COR-L47 (cell line): ENCODE measurements at regions not wholly inside any gene's neighbourhood (a gene's known extent, or its start where the extent isn't known, plus 50 kb on each side); places are given as distances from the start of the nearest gene placed in this dataset.
A peak's percentile ranks its signal among the peaks of the same experiment; 100 is the strongest.
"Not testable (repeated sequence)": the region's sequence is repeated elsewhere in the genome, so short reads cannot be mapped to it uniquely, and the experiment has no call there.

Experiments used
- DNase-seq: peaks from one replicate; lab custom pipeline; 2025; lab: John Stamatoyannopoulos, UW

GRCh38 chr3:70486414-70487017 is 174.1 kb upstream of the MDFIC2 start:
- no peak for DNase-seq

GRCh38 chr3:70476174-70476573 is 163.7 kb upstream of the MDFIC2 start:
- no peak for DNase-seq

- no peak for DNase-seq
These were observed 159.3 kb upstream of the MDFIC2 start for GRCh38 chr3:70471464-70472342.

- DNase-seq = no peak
These were observed 153.7 kb upstream of the MDFIC2 start for GRCh38 chr3:70466096-70466495.

- DNase-seq = peak; percentile 46
These were observed 152.4 kb upstream of the MDFIC2 start for GRCh38 chr3:70464876-70465275.

- no peak for DNase-seq
These were observed 152.0 kb upstream of the MDFIC2 start for GRCh38 chr3:70464465-70464864.

- not testable (repeated sequence) for DNase-seq
These were observed 137.8 kb upstream of the MDFIC2 start for GRCh38 chr3:70450220-70450619.

- DNase-seq = not testable (repeated sequence)
These were observed 123.0 kb upstream of the MDFIC2 start for GRCh38 chr3:70435422-70435821.

- DNase-seq = no peak
These were observed 120.7 kb upstream of the MDFIC2 start for GRCh38 chr3:70433091-70433490.

- DNase-seq = no peak
These were observed 119.5 kb upstream of the MDFIC2 start for GRCh38 chr3:70431911-70432310.

- DNase-seq = no peak
These were observed 113.6 kb upstream of the MDFIC2 start for GRCh38 chr3:70426071-70426470.

- DNase-seq = no peak
These were observed 109.1 kb upstream of the MDFIC2 start for GRCh38 chr3:70421506-70421905.

GRCh38 chr3:70409018-70409417 is 96.6 kb upstream of the MDFIC2 start:
- no peak for DNase-seq

- DNase-seq = no peak
These were observed 87.8 kb upstream of the MDFIC2 start for GRCh38 chr3:70400194-70400593.

GRCh38 chr3:70393881-70394612 is 81.6 kb upstream of the MDFIC2 start:
- no peak for DNase-seq

- DNase-seq = no peak
These were observed 79.8 kb upstream of the MDFIC2 start for GRCh38 chr3:70392227-70392626.

- DNase-seq = no peak
These were observed 75.5 kb upstream of the MDFIC2 start for GRCh38 chr3:70387889-70388288.

- no peak for DNase-seq
These were observed 74.4 kb upstream of the MDFIC2 start for GRCh38 chr3:70386846-70387245.

GRCh38 chr3:70386043-70386442 is 73.6 kb upstream of the MDFIC2 start:
- DNase-seq = no peak

- no peak for DNase-seq
These were observed 71.0 kb upstream of the MDFIC2 start for GRCh38 chr3:70383360-70383831.

- DNase-seq = no peak
These were observed 61.7 kb upstream of the MDFIC2 start for GRCh38 chr3:70374179-70374578.
